PC-3 (cell line): ENCODE measurements at regions not wholly inside any gene's neighbourhood (a gene's known extent, or its start where the extent isn't known, plus 50 kb on each side); places are given as distances from the start of the nearest gene placed in this dataset.

Source experiments
- ATAC-seq: fragments of 200-7000 bp; cut with Tn5 transposase; 2 replicates; pipeline ENCODE4 v1.9.1; 2020; ENCODE audit warnings: mild to moderate bottlenecking, moderate library complexity
- BruUV-seq: library from RNA; stranded (reverse); fragments of 400-500 nt; replicated peaks from 2 replicates; lab custom pipeline; 2021; lab: Mats Ljungman, UMichigan
- CTCF ChIA-PET: fragments of 300-600 bp; sonication (Branson Sonifier 250); formaldehyde crosslinking; loops from one replicate; lab custom pipeline; 2022; ENCODE audit warnings: antibody characterized with exemption; lab: Charles Lee
- POLR2A ChIA-PET: fragments of 300-600 bp; sonication (Branson Sonifier 250); formaldehyde crosslinking; loops from one replicate; lab custom pipeline; 2022; ENCODE audit warnings: antibody characterized with exemption; ENCODE audit not compliant: unreplicated experiment; lab: Charles Lee
- DNase-seq: peaks from one replicate; pipeline ENCODE4 v3.0.0-alpha.2; 2015
- H2AFZ ChIP-seq: fragments of 300-600 bp; sonication (generic); 2 replicates; pipeline ENCODE4 v1.6.0; 2016; ENCODE audit warnings: antibody characterized with exemption, low read length
- H3F3A ChIP-seq: fragments of 300-600 bp; sonication (generic); one replicate; pipeline ENCODE4 v1.6.0; 2017; ENCODE audit warnings: antibody characterized with exemption, low read length, control low read depth, mild to moderate bottlenecking; ENCODE audit not compliant: unreplicated experiment
- H3K27ac ChIP-seq: fragments of 300-600 bp; sonication (generic); 2 replicates; pipeline ENCODE4 v1.5.1; 2016; ENCODE audit warnings: mild to moderate bottlenecking, low read length
- H3K27me3 ChIP-seq: fragments of 300-600 bp; sonication (generic); 2 replicates; pipeline ENCODE4 v1.6.1; 2016; ENCODE audit warnings: low read length, mixed read lengths
- H3K36me3 ChIP-seq: fragments of 300-600 bp; sonication (generic); 2 replicates; pipeline ENCODE4 v1.6.1; 2016; ENCODE audit warnings: low read depth, mixed run types, low read length, mixed read lengths
- H3K4me1 ChIP-seq: fragments of 300-600 bp; sonication (generic); 2 replicates; pipeline ENCODE4 v1.5.1; 2016; ENCODE audit warnings: low read length; ENCODE audit not compliant: insufficient read depth
- H3K4me2 ChIP-seq: fragments of 300-600 bp; sonication (generic); 2 replicates; pipeline ENCODE4 v1.6.0; 2016; ENCODE audit warnings: low read length
- H3K4me3 ChIP-seq: fragments of 300-600 bp; sonication (generic); 2 replicates; pipeline ENCODE4 v1.5.1; 2016; ENCODE audit warnings: mild to moderate bottlenecking, low read length, mixed read lengths
- H3K79me2 ChIP-seq: fragments of 300-600 bp; sonication (generic); 2 replicates; pipeline ENCODE4 v1.6.1; 2017; ENCODE audit warnings: low read length, mixed read lengths
- H3K9ac ChIP-seq: fragments of 300-600 bp; sonication (generic); 2 replicates; pipeline ENCODE4 v1.6.0; 2016; ENCODE audit warnings: mild to moderate bottlenecking, low read length
- H3K9me2 ChIP-seq: fragments of 300-600 bp; sonication (generic); replicated peaks from 2 replicates; pipeline ENCODE4 v1.6.1; 2016; ENCODE audit warnings: mixed run types, low read length, mixed read lengths
- H3K9me3 ChIP-seq: fragments of 300-600 bp; sonication (generic); 2 replicates; pipeline ENCODE4 v1.6.1; 2016; ENCODE audit warnings: low read length, mixed read lengths
- H4K20me1 ChIP-seq: fragments of 300-600 bp; sonication (generic); 2 replicates; pipeline ENCODE4 v1.6.1; 2016; ENCODE audit warnings: low read length, mixed read lengths
- CTCF ChIP-seq: fragments of 300-600 bp; sonication (generic); conservative IDR thresholded peaks from 2 replicates; pipeline ENCODE4 v1.5.1; 2017; ENCODE audit warnings: antibody characterized with exemption, low read depth, mild to moderate bottlenecking, low read length
- EZH2 ChIP-seq: fragments of 300-600 bp; sonication (generic); IDR thresholded peaks from one replicate; pipeline ENCODE4 v1.6.1; 2017; ENCODE audit warnings: antibody characterized with exemption, mild to moderate bottlenecking, low read length; ENCODE audit not compliant: unreplicated experiment
- EZH2phosphoT487 ChIP-seq: fragments of 300-600 bp; sonication (generic); IDR thresholded peaks from 2 replicates; pipeline ENCODE4 v1.6.1; 2018; ENCODE audit warnings: mild to moderate bottlenecking, antibody characterized with exemption, low read length, borderline replicate concordance
- intact Hi-C: fragments of 100-400 bp; cut with micrococcal nuclease; formaldehyde crosslinking; loops from 2 replicates; pipeline ENCODE4 v1.9.0; 2023

- Histone ChIP-seq H3K79me2 (no peaks in the 10 kb centered on the region), H3K4me2 (no peak overlapping the region), H3K4me1 (no peaks in the 10 kb centered on the region), H3K27ac (no peak overlapping the region), H3K9me2 (no peaks in the 10 kb centered on the region), H3F3A (no peaks in the 10 kb centered on the region), H2AFZ (no peak overlapping the region), H3K9ac (no peak overlapping the region), H3K4me3 (no peak overlapping the region), H3K27me3 (peaks cover 32% of the 10 kb centered on the region), H4K20me1 (no peaks in the 10 kb centered on the region), H3K9me3 (no peaks in the 10 kb centered on the region), H3K36me3 (no peaks in the 10 kb centered on the region)
- TF ChIP-seq CTCF = no peak
- no peak for TF ChIP-seq EZH2phosphoT487
- no peak for TF ChIP-seq EZH2
- BruUV-seq = no TSS peak
- ATAC-seq (no peak), DNase-seq (no peak)
- ChIA-PET CTCF (no interaction called here), POLR2A (no interaction called here)
- intact Hi-C loops = no loop called here
These were observed 101.8 kb downstream of the SOX1 start for GRCh38 chr13:112168761-112169160.

- no peak overlapping the region for H3K4me3 ChIP-seq
- no peaks in the 10 kb centered on the region for H3K79me2 ChIP-seq
- TF ChIP-seq CTCF (no peak), EZH2phosphoT487 (no peak), EZH2 (no peak)
- BruUV-seq = no TSS peak
- ChIA-PET CTCF (no interaction called here), POLR2A (no interaction called here)
- H3K9ac ChIP-seq = no peak overlapping the region
- DNase-seq = no peak
- no peaks in the 10 kb centered on the region for H3K36me3 ChIP-seq
- H3K9me3 ChIP-seq = no peaks in the 10 kb centered on the region
- H3K4me1 ChIP-seq = no peaks in the 10 kb centered on the region
- peaks cover 46% of the 10 kb centered on the region for H3K27me3 ChIP-seq
- H2AFZ ChIP-seq = no peak overlapping the region
- H3F3A ChIP-seq = no peaks in the 10 kb centered on the region
- no peak overlapping the region for H3K4me2 ChIP-seq
- ATAC-seq = no peak
- intact Hi-C loops = no loop called here
- no peaks in the 10 kb centered on the region for H3K9me2 ChIP-seq
- H3K27ac ChIP-seq = no peak overlapping the region
- H4K20me1 ChIP-seq = no peaks in the 10 kb centered on the region
These were observed 103.2 kb downstream of the SOX1 start for GRCh38 chr13:112169941-112170822.

- POLR2A ChIA-PET = no interaction called here
- no peak overlapping the region for H2AFZ ChIP-seq
- no peak for DNase-seq
- BruUV-seq = no TSS peak
- H3F3A ChIP-seq = no peaks in the 10 kb centered on the region
- TF ChIP-seq CTCF = no peak
- TF ChIP-seq EZH2 = no peak
- TF ChIP-seq EZH2phosphoT487 = no peak
- H3K36me3 ChIP-seq = no peaks in the 10 kb centered on the region
- H3K27ac ChIP-seq = no peak overlapping the region
- H3K9me3 ChIP-seq = no peaks in the 10 kb centered on the region
- no peaks in the 10 kb centered on the region for H4K20me1 ChIP-seq
- no peak for ATAC-seq
- intact Hi-C loops = no loop called here
- H3K4me1 ChIP-seq = no peaks in the 10 kb centered on the region
- H3K79me2 ChIP-seq = no peaks in the 10 kb centered on the region
- H3K27me3 ChIP-seq = peaks cover 46% of the 10 kb centered on the region
- no peak overlapping the region for H3K9ac ChIP-seq
- H3K4me3 ChIP-seq = no peak overlapping the region
- no peak overlapping the region for H3K4me2 ChIP-seq
- CTCF ChIA-PET = no interaction called here
- no peaks in the 10 kb centered on the region for H3K9me2 ChIP-seq
These were observed 104.0 kb downstream of the SOX1 start for GRCh38 chr13:112170823-112171569.
